ACC112 (cell line): ENCODE measurements at regions not wholly inside any gene's neighbourhood (a gene's known extent, or its start where the extent isn't known, plus 50 kb on each side); places are given as distances from the start of the nearest gene placed in this dataset.

Source experiments
- H2AFZ ChIP-seq: fragments of 200-600 bp; sonication (generic); one replicate; pipeline ENCODE4 v1.6.0; 2017; ENCODE audit warnings: antibody characterized with exemption, low read length; ENCODE audit not compliant: unreplicated experiment
- H3K27ac ChIP-seq: fragments of 200-600 bp; sonication (generic); 2 replicates; pipeline ENCODE4 v1.5.1; 2014; ENCODE audit warnings: low read depth, mild to moderate bottlenecking, antibody characterized with exemption, low read length, moderate library complexity
- H3K27me3 ChIP-seq: fragments of 200-600 bp; sonication (generic); 2 replicates; pipeline ENCODE4 v1.6.1; 2014; ENCODE audit warnings: mild to moderate bottlenecking, antibody characterized with exemption, low read length, moderate library complexity, mixed read lengths; ENCODE audit not compliant: insufficient read depth
- H3K36me3 ChIP-seq: fragments of 200-600 bp; sonication (generic); 2 replicates; pipeline ENCODE4 v1.6.1; 2016; ENCODE audit warnings: mild to moderate bottlenecking, antibody characterized with exemption, low read length, moderate library complexity, mixed read lengths; ENCODE audit not compliant: insufficient read depth
- H3K4me1 ChIP-seq: fragments of 200-600 bp; sonication (generic); one replicate; pipeline ENCODE4 v1.6.1; 2016; ENCODE audit warnings: low read length, mixed read lengths; ENCODE audit not compliant: insufficient read depth, unreplicated experiment, control insufficient read depth
- H3K4me3 ChIP-seq: fragments of 200-600 bp; sonication (generic); 2 replicates; pipeline ENCODE4 v1.5.1; 2014; ENCODE audit warnings: mild to moderate bottlenecking, low read depth, low read length
- H3K79me2 ChIP-seq: fragments of 200-600 bp; sonication (generic); one replicate; pipeline ENCODE4 v1.6.0; 2016; ENCODE audit warnings: low read length; ENCODE audit not compliant: control insufficient read depth, unreplicated experiment, insufficient read depth

DNA sequence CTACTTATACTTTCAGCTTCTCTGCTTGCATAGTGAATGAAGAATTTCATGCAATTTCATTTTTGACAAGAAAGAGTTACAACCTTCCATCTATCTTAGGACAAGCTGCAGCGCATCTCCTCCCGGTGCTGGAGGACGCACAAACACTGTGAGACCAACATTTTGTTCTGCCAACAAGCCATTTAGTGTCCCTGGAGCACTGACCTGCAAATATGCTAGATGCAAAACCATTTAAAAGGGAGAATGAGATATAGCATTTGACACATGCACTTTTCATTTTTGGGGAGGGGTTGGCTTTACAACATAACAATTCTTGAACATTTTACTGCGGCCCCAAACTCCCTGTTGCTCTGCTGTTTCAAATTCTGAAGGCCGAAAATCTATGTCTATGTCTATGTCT lies 127.2 kb upstream of the SLC30A5 start:
- Histone ChIP-seq H3K27me3 (peaks cover 23% of the 10 kb centered on the region), H3K79me2 (no peaks in the 10 kb centered on the region), H3K27ac (no peak overlapping the region), H3K4me1 (no peaks in the 10 kb centered on the region), H3K4me3 (no peak overlapping the region), H3K36me3 (no peaks in the 10 kb centered on the region), H2AFZ (no peak overlapping the region)

DNA sequence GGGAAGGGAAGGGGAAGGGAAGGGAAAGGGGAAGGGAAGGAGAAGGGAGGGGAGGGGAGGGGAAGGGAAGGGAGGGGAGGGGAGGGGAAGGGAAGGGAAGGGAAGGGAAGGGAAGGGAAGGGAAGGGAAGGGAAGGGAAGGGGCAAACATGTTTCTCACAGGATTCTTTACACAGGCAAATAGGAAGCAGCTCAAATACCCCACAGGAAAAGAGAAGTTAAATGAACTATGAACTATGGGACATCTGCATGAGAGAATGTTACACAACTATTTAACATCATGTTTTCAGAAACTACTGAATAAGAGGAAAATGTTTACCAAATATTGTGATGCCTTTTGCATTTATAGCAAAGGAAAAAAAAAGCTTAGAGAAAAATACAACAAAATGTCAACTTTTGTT lies 125.4 kb upstream of the SLC30A5 start:
- Histone ChIP-seq H2AFZ (no peak overlapping the region), H3K27ac (no peak overlapping the region), H3K27me3 (peaks cover 30% of the 10 kb centered on the region), H3K4me1 (no peaks in the 10 kb centered on the region), H3K4me3 (no peak overlapping the region), H3K36me3 (no peaks in the 10 kb centered on the region), H3K79me2 (no peaks in the 10 kb centered on the region)

DNA sequence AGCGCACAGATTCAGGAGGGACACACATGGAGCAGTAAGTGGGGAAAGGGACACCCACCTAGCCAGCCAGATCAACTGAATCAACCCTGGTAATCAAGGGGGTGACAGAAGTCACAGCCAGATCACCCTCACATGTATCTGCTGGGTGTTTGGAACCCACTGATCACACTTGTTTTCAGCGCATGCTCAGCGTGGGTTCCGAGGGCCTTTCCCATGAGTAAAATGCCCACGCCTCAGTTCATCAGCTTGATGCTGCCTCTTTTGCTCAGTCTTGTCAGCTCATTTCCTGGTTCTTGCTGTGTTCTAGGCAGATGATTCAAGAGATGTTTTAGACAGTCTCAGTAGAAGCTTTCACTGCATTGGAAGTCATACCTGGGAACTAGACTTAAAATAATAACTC lies 123.2 kb upstream of the SLC30A5 start:
- H3K27ac ChIP-seq: no peak overlapping the region
- no peaks in the 10 kb centered on the region for H3K79me2 ChIP-seq
- no peaks in the 10 kb centered on the region for H3K36me3 ChIP-seq
- H3K4me1 ChIP-seq: no peaks in the 10 kb centered on the region
- no peak overlapping the region for H3K4me3 ChIP-seq
- H3K27me3 ChIP-seq: peaks cover 30% of the 10 kb centered on the region
- H2AFZ ChIP-seq: no peak overlapping the region

DNA sequence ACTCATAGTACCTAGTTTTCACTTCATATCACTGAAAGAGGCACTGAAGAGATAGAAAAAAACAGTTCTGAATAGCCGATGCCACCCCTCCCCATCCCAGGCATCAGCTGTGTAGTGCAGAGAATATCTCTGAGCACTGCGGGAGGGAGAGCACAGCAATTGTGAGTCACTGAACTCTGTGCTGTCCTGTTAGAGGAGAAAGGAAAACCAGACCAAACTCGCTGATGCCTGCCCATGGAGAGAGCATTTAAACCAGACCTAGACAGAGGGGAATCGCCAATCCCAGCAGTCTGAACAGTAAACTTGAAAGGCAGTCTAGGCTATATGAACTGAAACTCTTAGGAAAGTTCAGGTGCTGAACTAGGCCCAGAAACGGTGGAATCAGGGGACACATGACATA lies 120.1 kb upstream of the SLC30A5 start:
- Histone ChIP-seq H3K4me1 (no peaks in the 10 kb centered on the region), H2AFZ (no peak overlapping the region), H3K79me2 (no peaks in the 10 kb centered on the region), H3K27ac (no peak overlapping the region), H3K27me3 (peaks cover 30% of the 10 kb centered on the region), H3K36me3 (no peaks in the 10 kb centered on the region), H3K4me3 (no peak overlapping the region)

DNA sequence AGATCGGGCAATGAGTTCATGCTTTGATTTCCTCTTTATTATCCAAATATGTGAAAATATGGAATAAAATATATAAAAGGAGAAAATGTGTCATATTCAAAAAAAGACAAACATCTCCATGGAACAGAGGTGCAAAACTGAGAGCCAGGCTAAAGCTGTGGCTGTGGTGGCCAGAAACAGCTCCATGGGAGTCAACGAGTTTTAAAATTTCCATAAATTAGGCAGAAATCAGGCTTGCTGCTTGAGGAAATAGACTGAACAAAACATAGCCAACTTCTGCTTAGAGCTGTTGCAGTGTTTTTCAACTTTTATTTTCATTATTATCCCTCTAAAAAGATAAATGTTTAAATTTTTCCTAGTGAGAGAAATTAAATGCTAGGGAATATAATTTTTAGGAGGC lies 110.8 kb upstream of the SLC30A5 start:
- H3K27me3 ChIP-seq: peaks cover 7% of the 10 kb centered on the region
- no peak overlapping the region for H2AFZ ChIP-seq
- H3K79me2 ChIP-seq: no peaks in the 10 kb centered on the region
- no peak overlapping the region for H3K27ac ChIP-seq
- H3K4me1 ChIP-seq: no peaks in the 10 kb centered on the region
- no peaks in the 10 kb centered on the region for H3K36me3 ChIP-seq
- no peak overlapping the region for H3K4me3 ChIP-seq

DNA sequence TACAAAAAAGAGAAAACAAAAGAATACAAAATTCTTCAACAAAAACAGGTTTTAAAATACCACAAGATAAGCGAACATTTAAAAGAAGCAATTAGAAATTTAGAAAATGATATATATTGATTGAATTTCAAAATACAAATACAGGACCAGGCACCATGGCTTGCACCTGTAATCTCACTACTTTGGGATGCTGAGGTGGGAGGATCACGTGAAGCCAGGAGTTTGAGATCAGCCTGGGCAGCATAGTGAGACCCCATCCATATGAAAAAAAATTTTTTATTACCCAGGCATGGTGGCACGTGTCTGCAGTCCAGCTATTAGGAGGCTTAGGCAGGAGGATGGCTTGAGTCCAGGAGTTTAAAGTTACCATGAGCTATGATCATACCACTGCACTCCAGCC lies 109.9 kb upstream of the SLC30A5 start:
- Histone ChIP-seq H3K4me3 (no peak overlapping the region), H3K27me3 (peaks cover 7% of the 10 kb centered on the region), H3K27ac (no peak overlapping the region), H2AFZ (no peak overlapping the region), H3K36me3 (no peaks in the 10 kb centered on the region), H3K79me2 (no peaks in the 10 kb centered on the region), H3K4me1 (no peaks in the 10 kb centered on the region)

DNA sequence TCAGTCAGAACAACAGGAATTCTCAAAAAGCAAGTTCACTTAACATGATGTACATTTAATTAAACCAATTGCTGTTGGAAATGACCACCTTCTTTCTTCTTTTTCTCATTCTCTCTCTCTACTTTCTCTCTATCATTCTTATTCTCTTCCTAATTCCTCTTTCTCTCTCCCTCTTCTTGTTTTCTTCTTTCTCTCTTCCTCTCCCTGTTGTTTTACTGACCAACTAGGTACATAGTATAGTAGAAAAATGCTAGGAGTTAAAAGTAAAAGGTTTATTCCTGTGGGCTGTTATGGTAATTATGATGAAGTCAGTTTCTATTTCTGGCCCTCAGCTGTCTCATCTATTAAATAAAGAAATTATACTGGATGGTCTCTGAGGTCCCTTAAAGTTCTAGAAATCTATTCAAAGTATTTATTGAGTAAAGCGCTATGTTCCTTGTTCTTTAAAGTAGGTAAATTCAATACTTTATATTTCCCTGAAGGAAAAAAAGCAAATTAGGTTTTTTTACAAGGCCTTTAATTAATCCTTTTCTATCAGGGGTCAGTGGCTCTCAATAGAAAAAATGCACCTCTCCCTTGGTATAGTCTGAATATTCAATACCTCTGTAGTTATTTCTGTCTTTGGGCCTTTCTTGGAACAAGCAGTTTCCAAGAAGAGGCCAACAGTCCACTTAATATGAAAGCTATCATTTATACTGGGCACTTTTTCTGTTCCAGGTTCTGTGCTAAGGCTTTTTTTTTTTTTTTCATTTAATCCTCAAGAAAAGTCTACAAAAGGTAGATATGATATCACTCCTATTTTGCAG lies 102.3 kb upstream of the SLC30A5 start:
- H3K27me3 ChIP-seq: peaks cover 5% of the 10 kb centered on the region; the same call in 1 of the 2 replicates
- H3K27ac ChIP-seq: no peak overlapping the region
- H3K36me3 ChIP-seq: no peaks in the 10 kb centered on the region
- no peak overlapping the region for H2AFZ ChIP-seq
- no peaks in the 10 kb centered on the region for H3K4me1 ChIP-seq
- no peak overlapping the region for H3K4me3 ChIP-seq
- no peaks in the 10 kb centered on the region for H3K79me2 ChIP-seq

DNA sequence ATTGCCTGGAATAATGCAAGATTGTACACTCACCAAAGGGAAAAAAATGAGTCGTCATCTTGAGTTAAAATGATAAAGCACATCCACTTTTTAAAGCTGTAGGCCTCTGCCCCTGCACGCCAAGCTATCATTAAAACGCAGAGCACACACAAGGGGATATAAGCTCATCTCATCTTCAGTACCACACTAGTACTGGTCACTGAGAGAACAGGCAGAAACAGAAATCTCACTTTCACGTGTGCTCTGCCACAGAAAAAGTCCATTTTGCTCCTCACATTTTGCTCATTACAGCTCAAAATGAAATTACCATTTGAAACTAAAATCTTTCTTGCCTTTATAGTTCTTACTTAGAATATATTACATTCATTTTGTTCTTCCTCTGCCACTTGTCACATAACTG lies 99.2 kb upstream of the SLC30A5 start:
- Histone ChIP-seq H3K36me3 (no peaks in the 10 kb centered on the region), H2AFZ (no peak overlapping the region), H3K27me3 (peaks cover 5% of the 10 kb centered on the region; the same call in 1 of the 2 replicates), H3K4me1 (no peaks in the 10 kb centered on the region), H3K79me2 (no peaks in the 10 kb centered on the region), H3K4me3 (no peak overlapping the region), H3K27ac (no peak overlapping the region)

DNA sequence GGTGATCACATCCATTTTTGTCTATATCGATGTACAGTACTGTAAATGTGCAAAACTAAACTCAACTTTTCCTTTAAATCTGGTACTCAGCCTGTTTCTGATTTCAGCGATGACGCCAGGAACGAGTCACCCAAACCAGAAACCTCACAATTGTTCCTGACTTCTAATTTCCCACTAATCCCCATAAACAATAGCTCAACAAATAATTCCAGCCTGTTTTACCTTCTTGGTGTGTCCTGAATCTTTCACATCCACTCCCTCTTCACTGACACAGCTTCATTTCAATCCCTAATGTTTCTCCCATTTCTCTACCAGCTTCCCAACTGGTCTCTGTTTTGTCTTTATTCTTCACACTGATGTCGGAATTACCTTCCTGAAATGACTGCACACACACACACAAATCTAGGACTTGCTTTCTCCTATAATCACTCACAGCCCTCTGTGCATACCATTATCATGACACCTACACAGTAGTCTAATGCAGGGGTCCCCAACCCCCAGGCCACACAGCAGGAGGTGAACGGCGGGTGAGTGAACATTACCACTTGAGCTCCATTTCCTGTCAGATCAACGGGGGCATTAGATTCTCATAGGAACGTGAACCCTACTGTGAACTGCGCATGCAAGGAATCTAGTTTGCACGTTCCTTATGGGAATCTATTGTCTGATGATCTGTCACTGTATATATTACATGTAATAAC lies 97.8 kb upstream of the SLC30A5 start:
- H3K27ac ChIP-seq: no peak overlapping the region
- no peak overlapping the region for H3K4me3 ChIP-seq

DNA sequence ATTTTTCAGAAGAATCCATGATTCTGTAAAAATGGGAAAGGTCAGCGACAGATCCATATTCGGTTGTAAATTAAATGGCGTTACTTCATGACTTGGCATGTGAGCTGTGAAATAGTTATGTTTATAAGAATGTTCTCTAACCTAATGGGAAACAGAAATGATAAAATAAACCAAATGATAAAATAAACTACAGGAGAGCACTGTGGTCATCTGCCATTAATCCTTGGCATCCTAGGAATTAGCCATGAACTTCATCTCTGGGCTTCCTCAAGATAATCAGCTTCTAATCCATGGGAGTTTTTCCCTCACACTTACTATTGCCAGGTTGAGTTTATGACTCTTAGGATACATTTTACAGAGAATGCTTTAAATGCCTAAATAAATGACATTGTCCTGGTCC lies 94.6 kb upstream of the SLC30A5 start:
- Histone ChIP-seq H3K27me3 (no peaks in the 10 kb centered on the region), H3K79me2 (no peaks in the 10 kb centered on the region), H2AFZ (no peak overlapping the region), H3K27ac (no peak overlapping the region), H3K4me1 (no peaks in the 10 kb centered on the region), H3K36me3 (no peaks in the 10 kb centered on the region), H3K4me3 (no peak overlapping the region)

More for the DNA sequence above, 97.8 kb upstream of the SLC30A5 start:
- Histone ChIP-seq H3K27me3 (peaks cover 4% of the 10 kb centered on the region; the same call in 1 of the 2 replicates), H3K4me1 (no peaks in the 10 kb centered on the region), H3K79me2 (no peaks in the 10 kb centered on the region), H3K36me3 (no peaks in the 10 kb centered on the region), H2AFZ (no peak overlapping the region)
